ENCODE measurements at regions not wholly inside any gene's neighbourhood (a gene's known extent, or its start where the extent isn't known, plus 50 kb on each side); places are given as distances from the start of the nearest gene placed in this dataset.
"Not testable (repeated sequence)": the region's sequence is repeated elsewhere in the genome, so short reads cannot be mapped to it uniquely, and the experiment has no call there.

DNA sequence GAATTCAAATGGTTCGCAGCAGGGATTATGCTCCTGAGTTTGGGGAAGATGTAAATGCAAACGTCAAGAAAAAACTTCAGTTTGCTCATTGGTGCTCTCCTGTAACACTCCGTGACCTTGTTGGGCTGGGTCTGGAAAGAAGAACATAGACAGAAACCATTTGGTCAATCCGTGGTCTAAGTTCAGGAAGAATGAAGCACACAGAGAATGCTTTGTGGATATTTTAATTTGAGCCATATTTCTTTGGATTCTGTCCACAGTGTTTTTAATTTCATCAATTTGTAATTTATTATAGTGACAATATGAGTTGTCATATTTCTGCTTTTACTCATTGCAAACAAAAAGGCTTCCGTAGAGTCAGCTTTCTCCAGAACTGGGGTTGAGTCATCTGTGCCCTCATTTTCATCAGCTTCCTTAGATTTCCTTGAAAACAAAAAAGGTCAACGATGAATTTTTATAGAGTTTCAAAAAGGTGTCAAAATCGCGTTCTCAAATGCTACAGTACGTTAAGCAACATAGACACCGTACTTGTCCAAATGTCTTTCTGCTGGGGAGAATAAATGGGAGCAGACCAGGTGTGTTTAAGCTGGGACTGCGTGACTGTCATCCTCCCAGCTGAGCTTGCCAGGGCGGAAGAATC, 606.4 kb downstream of the RNF144A start:
- H3K27me3 Mint-ChIP-seq: no peaks in the 10 kb centered on the region
- H3K9me3 Mint-ChIP-seq: peaks cover 17% of the 10 kb centered on the region
- peaks cover 12% of the 10 kb centered on the region for H3K36me3 Mint-ChIP-seq (ENCODE audit: low read depth)
- peak overlapping the region; percentile 29 for H3K4me3 Mint-ChIP-seq
- H3K27ac Mint-ChIP-seq: peak overlapping the region; percentile 92
- H3K4me1 Mint-ChIP-seq (ENCODE audit: low read depth): peaks cover 80% of the 10 kb centered on the region

DNA sequence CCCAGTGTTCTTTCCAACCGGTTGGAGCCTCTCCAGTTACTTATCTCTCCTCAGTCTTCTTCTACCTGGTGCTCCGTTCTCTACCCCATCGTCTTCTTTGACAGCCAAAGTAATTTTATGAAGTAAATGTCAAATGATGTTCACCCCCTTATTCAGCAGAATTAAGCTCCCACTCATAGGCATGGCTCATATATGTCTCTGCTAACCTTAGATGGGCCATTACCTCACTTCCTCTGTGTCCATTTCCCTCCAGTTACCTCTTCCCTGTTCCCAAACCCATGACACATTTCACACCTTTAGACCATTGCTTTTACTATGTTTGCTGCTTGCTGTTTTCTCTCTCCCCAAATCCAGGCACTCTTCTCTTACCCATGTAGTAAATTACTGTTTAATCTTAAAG, 607.0 kb downstream of the RNF144A start:
- Mint-ChIP-seq H3K9me3 (peaks cover 23% of the 10 kb centered on the region), H3K27ac (peak overlapping the region; percentile 92), H3K4me3 (peak overlapping the region; percentile 29), H3K36me3 (ENCODE audit: low read depth) (peaks cover 18% of the 10 kb centered on the region), H3K27me3 (no peaks in the 10 kb centered on the region), H3K4me1 (ENCODE audit: low read depth) (peaks cover 78% of the 10 kb centered on the region)

- Mint-ChIP-seq H3K4me1 (ENCODE audit: low read depth) (peaks cover 81% of the 10 kb centered on the region), H3K36me3 (ENCODE audit: low read depth) (peaks cover 29% of the 10 kb centered on the region), H3K9me3 (peaks cover 25% of the 10 kb centered on the region), H3K27me3 (no peaks in the 10 kb centered on the region), H3K27ac (peak overlapping the region; percentile 87), H3K4me3 (no peak overlapping the region)
Measured at GRCh38 chr2:7525746-7526145, 608.5 kb downstream of the RNF144A start.

GRCh38 chr2:7527165-7527722, 610.0 kb downstream of the RNF144A start:
- Mint-ChIP-seq H3K27ac (peak overlapping the region; percentile 87), H3K4me3 (peak overlapping the region; percentile 18), H3K36me3 (ENCODE audit: low read depth) (peaks cover 43% of the 10 kb centered on the region), H3K9me3 (peaks cover 30% of the 10 kb centered on the region), H3K27me3 (no peaks in the 10 kb centered on the region), H3K4me1 (ENCODE audit: low read depth) (peaks cover 68% of the 10 kb centered on the region)

- Mint-ChIP-seq H3K4me1 (ENCODE audit: low read depth) (peaks cover 57% of the 10 kb centered on the region), H3K4me3 (no peak overlapping the region), H3K36me3 (ENCODE audit: low read depth) (peaks cover 44% of the 10 kb centered on the region), H3K27me3 (no peaks in the 10 kb centered on the region), H3K27ac (no peak overlapping the region), H3K9me3 (peaks cover 26% of the 10 kb centered on the region)
Measured at GRCh38 chr2:7530001-7530400, 612.8 kb downstream of the RNF144A start.

GRCh38 chr2:7539077-7539476, 621.9 kb downstream of the RNF144A start:
- Mint-ChIP-seq H3K4me3 (no peak overlapping the region), H3K27ac (peak overlapping the region; percentile 66), H3K36me3 (ENCODE audit: low read depth) (peaks cover 47% of the 10 kb centered on the region), H3K9me3 (peaks cover 41% of the 10 kb centered on the region), H3K27me3 (no peaks in the 10 kb centered on the region), H3K4me1 (ENCODE audit: low read depth) (peaks cover 61% of the 10 kb centered on the region)

- H3K27me3 Mint-ChIP-seq: no peaks in the 10 kb centered on the region
- peaks cover 41% of the 10 kb centered on the region for H3K9me3 Mint-ChIP-seq
- H3K4me3 Mint-ChIP-seq: no peak overlapping the region
- H3K27ac Mint-ChIP-seq: no peak overlapping the region
- H3K4me1 Mint-ChIP-seq (ENCODE audit: low read depth): peaks cover 58% of the 10 kb centered on the region
- H3K36me3 Mint-ChIP-seq (ENCODE audit: low read depth): peaks cover 47% of the 10 kb centered on the region
Measured at GRCh38 chr2:7539760-7540159, 622.5 kb downstream of the RNF144A start.

GRCh38 chr2:7552825-7553570, 635.8 kb downstream of the RNF144A start:
- peak overlapping the region; percentile 77 for H3K27ac Mint-ChIP-seq
- H3K4me1 Mint-ChIP-seq (ENCODE audit: low read depth): peaks cover 25% of the 10 kb centered on the region
- no peaks in the 10 kb centered on the region for H3K27me3 Mint-ChIP-seq
- H3K9me3 Mint-ChIP-seq: peaks cover 3% of the 10 kb centered on the region
- H3K4me3 Mint-ChIP-seq: peak overlapping the region; percentile 6
- no peaks in the 10 kb centered on the region for H3K36me3 Mint-ChIP-seq (ENCODE audit: low read depth)

DNA sequence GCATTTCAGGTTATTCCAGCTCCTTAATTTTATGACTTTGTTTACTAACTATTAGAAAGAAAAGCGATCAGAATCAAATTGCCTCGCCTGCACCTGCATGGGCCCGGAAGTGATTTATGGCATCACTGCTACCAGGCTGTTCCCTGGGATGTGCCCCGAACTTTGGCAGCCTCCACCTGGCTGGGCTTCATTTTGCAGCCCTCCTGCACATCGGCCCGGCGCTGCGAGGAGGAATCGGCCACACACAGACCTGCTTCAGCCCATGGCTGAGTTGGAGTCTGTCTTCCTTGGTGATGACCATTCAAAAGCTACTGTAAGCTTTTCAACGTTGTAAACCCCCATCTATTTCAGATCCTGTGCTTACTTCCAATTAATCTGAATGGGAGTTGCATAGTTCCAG, 638.0 kb downstream of the RNF144A start:
- Mint-ChIP-seq H3K27ac (no peak overlapping the region), H3K4me3 (no peak overlapping the region), H3K4me1 (ENCODE audit: low read depth) (peaks cover 26% of the 10 kb centered on the region), H3K9me3 (peaks cover 3% of the 10 kb centered on the region), H3K36me3 (ENCODE audit: low read depth) (no peaks in the 10 kb centered on the region), H3K27me3 (no peaks in the 10 kb centered on the region)

DNA sequence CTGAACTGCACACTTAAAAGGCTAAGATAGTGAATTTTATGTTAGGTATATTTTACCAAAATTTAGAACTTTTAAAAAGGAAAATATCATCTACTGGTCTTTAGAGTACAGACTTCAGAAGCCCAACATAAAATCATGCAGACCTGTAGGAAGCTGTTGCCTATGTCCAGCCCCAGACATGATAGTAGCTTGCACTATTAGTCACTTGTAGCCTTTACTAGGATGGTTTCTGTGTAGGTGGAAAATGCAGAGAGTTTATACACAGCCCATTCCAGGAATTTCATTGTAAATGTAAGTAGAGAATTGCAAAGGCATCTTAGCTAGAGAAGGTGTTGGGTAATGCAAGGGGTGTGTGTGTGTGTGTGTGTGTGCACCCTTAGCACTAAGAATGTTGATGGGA, 640.2 kb downstream of the RNF144A start:
- H3K9me3 Mint-ChIP-seq: peaks cover 5% of the 10 kb centered on the region
- peaks cover 29% of the 10 kb centered on the region for H3K4me1 Mint-ChIP-seq (ENCODE audit: low read depth)
- H3K4me3 Mint-ChIP-seq: no peak overlapping the region
- H3K27ac Mint-ChIP-seq: peak overlapping the region; percentile 28
- no peaks in the 10 kb centered on the region for H3K27me3 Mint-ChIP-seq
- peaks cover 5% of the 10 kb centered on the region for H3K36me3 Mint-ChIP-seq (ENCODE audit: low read depth)

DNA sequence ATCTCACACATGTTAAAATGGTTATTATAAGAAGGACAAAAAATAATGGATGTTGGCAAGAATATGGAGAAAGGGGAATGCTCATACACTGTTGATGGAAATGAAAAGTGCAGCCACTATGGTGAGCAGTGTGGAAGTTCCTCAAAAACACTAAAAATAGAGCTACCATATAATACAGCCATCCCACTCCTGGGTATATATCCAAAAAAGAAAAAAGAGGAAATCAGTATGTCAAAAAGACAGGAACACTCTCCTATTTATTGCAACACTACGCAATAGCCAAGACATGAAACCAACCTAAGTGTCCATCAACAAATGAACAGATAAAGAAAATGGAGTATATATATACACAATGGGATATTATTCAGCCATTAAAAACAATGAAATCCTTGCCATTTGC, 642.6 kb downstream of the RNF144A start:
- H3K36me3 Mint-ChIP-seq (ENCODE audit: low read depth): peaks cover 5% of the 10 kb centered on the region
- H3K27me3 Mint-ChIP-seq: no peaks in the 10 kb centered on the region
- H3K4me1 Mint-ChIP-seq (ENCODE audit: low read depth): peaks cover 17% of the 10 kb centered on the region
- no peak overlapping the region for H3K27ac Mint-ChIP-seq
- peaks cover 9% of the 10 kb centered on the region for H3K9me3 Mint-ChIP-seq
- H3K4me3 Mint-ChIP-seq: no peak overlapping the region

DNA sequence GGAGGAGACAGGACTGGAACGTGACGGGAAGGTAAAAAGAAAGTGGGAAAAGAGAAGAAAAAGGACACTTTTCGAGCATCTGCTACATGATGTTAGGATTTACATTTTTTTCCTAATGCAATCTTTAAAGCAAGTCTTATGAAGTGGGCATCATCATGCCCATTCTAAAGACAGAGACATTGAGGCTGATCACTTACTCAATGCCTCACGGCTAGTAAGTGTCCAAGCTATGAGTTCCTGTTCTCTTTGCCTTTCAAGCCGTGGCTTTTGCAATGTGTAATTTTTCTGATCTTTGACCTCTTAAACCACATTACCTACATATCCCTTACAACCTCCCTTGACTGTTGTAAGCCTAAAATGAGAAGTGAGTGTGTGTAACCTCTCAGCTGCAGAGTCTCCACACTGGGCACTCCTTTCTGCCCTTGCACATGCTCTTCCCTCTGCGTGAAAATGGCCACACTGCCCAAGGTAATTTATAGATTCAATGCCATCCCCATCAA, 649.2 kb downstream of the RNF144A start:
- Mint-ChIP-seq H3K36me3 (ENCODE audit: low read depth) (peaks cover 24% of the 10 kb centered on the region), H3K4me1 (ENCODE audit: low read depth) (peaks cover 57% of the 10 kb centered on the region), H3K9me3 (peaks cover 7% of the 10 kb centered on the region), H3K4me3 (no peak overlapping the region), H3K27ac (peak overlapping the region; percentile 84), H3K27me3 (no peaks in the 10 kb centered on the region)

GRCh38 chr2:7567116-7567515, 649.9 kb downstream of the RNF144A start:
- Mint-ChIP-seq H3K36me3 (ENCODE audit: low read depth) (peaks cover 20% of the 10 kb centered on the region), H3K4me1 (ENCODE audit: low read depth) (peaks cover 63% of the 10 kb centered on the region), H3K27ac (peak overlapping the region; percentile 84), H3K4me3 (peak overlapping the region; percentile 28)
- not testable (repeated sequence) for H3K9me3 Mint-ChIP-seq, H3K27me3 Mint-ChIP-seq

GRCh38 chr2:7567646-7568045, 650.4 kb downstream of the RNF144A start:
- Mint-ChIP-seq H3K36me3 (ENCODE audit: low read depth) (peaks cover 20% of the 10 kb centered on the region), H3K27ac (peak overlapping the region; percentile 84), H3K4me1 (ENCODE audit: low read depth) (peaks cover 68% of the 10 kb centered on the region), H3K4me3 (peak overlapping the region; percentile 28), H3K27me3 (no peaks in the 10 kb centered on the region), H3K9me3 (peaks cover 3% of the 10 kb centered on the region)

GRCh38 chr2:7570247-7570646, 653.0 kb downstream of the RNF144A start:
- Mint-ChIP-seq H3K27ac (peak overlapping the region; percentile 66), H3K9me3 (no peaks in the 10 kb centered on the region), H3K36me3 (ENCODE audit: low read depth) (peaks cover 20% of the 10 kb centered on the region), H3K4me3 (no peak overlapping the region), H3K27me3 (no peaks in the 10 kb centered on the region), H3K4me1 (ENCODE audit: low read depth) (peaks cover 77% of the 10 kb centered on the region)
